ENCODE measurements at regions not wholly inside any gene's neighbourhood (a gene's known extent, or its start where the extent isn't known, plus 50 kb on each side); places are given as distances from the start of the nearest gene placed in this dataset.

DNA sequence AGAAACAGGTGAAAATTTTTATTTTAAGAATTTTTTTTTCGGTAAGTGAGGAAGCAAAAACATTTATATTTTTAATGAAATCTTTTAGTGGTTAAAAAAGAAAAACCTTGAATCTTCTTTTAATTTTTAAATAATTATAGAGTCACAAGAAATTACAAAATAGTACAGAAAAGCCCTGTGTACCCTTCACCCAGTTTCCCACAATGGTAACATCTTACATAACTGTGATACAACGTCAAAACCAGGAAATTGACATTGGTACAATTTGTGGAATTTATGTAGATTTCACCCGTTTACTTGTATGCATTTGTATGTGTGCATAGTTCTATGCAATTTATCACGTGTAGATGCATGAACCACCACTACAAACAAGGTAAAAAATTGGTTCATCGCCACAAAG, 285.9 kb downstream of the MTX2 start:
- TF ChIP-seq, protein P1, sequence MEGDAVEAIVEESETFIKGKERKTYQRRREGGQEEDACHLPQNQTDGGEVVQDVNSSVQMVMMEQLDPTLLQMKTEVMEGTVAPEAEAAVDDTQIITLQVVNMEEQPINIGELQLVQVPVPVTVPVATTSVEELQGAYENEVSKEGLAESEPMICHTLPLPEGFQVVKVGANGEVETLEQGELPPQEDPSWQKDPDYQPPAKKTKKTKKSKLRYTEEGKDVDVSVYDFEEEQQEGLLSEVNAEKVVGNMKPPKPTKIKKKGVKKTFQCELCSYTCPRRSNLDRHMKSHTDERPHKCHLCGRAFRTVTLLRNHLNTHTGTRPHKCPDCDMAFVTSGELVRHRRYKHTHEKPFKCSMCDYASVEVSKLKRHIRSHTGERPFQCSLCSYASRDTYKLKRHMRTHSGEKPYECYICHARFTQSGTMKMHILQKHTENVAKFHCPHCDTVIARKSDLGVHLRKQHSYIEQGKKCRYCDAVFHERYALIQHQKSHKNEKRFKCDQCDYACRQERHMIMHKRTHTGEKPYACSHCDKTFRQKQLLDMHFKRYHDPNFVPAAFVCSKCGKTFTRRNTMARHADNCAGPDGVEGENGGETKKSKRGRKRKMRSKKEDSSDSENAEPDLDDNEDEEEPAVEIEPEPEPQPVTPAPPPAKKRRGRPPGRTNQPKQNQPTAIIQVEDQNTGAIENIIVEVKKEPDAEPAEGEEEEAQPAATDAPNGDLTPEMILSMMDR (IDR thresholded peaks at IDR 0.05; ENCODE audit: low read depth, low read length, missing control alignments) = no peak
- DNase-seq (ENCODE audit: low read depth) = no peak
- H3K4me3 ChIP-seq (ENCODE audit: low read depth, low read length) = no peak overlapping the region
- in situ Hi-C loops (cut with HindIII; ENCODE audit: low sequenced_read_pairs) = no loop called here

DNA sequence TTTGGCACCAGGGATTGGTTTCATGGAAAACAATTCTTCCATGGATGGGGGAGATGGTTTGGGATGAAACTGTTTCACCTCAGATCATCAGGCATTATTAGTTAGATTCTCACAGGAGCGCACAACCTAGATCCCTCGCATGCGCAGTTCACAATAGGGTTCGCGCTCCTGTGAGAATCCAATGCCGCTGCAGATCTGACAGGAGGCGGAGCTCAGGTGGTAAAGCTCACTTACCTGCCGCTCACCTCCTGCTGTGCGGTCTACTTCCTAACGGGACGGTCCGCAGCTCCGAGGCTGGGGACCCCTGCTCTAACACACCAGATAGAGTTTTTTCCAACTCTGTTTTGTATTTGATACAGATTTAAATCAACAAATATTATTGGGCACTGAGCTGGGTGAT, 286.5 kb downstream of the MTX2 start:
- TF ChIP-seq, protein P1 (IDR thresholded peaks at IDR 0.05; ENCODE audit: low read depth, low read length, missing control alignments) = no peak
- no peak overlapping the region for H3K4me3 ChIP-seq (ENCODE audit: low read depth, low read length)
- in situ Hi-C loops (cut with HindIII; ENCODE audit: low sequenced_read_pairs) = no loop called here
- DNase-seq (ENCODE audit: low read depth) = no peak

DNA sequence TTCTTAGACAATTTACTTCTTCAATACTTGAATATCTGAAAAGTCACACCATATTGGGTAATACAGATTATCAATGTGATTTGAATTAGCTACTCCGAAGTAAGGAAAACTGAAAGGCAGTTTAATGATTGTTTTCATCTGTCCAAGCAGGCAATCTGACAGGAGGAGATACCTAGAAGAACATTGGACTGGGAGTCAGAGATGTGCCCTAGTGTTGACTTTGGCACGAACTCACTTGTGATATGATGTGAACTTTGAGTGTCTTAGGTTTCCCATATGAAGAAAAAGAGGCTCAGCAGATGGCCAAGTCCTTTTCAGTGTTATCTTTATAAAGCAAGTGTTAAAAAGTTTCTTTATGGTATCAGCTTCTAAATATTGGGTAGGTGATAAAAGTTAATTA, 287.1 kb downstream of the MTX2 start:
- H3K4me3 ChIP-seq (ENCODE audit: low read depth, low read length) = no peak overlapping the region
- TF ChIP-seq, protein P1 (IDR thresholded peaks at IDR 0.05; ENCODE audit: low read depth, low read length, missing control alignments) = no peak
- no peak for DNase-seq (ENCODE audit: low read depth)
- in situ Hi-C loops (cut with HindIII; ENCODE audit: low sequenced_read_pairs) = no loop called here

DNA sequence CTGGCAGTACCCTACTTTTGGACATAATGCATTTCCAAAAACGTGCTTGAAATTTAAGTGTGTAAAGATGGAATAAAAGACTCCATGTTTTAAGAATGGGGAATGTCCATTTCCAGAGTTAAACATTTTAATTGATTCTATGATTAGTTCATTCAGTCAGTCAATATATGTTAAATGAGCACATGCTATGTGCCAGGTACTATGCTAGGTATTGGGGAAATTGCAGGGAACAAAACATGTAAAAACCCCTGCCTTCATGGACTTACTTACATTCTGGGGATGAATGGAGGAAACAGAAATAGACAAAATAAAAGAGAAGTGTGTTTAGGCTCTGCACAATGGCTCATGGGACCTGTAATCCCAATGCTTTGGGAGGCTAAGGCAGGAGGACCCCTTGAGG, 288.6 kb downstream of the MTX2 start:
- no peak overlapping the region for H3K4me3 ChIP-seq (ENCODE audit: low read depth, low read length)
- no peak for DNase-seq (ENCODE audit: low read depth)
- TF ChIP-seq, protein P1 (IDR thresholded peaks at IDR 0.05; ENCODE audit: low read depth, low read length, missing control alignments) = no peak
- in situ Hi-C loops (cut with HindIII; ENCODE audit: low sequenced_read_pairs) = no loop called here

DNA sequence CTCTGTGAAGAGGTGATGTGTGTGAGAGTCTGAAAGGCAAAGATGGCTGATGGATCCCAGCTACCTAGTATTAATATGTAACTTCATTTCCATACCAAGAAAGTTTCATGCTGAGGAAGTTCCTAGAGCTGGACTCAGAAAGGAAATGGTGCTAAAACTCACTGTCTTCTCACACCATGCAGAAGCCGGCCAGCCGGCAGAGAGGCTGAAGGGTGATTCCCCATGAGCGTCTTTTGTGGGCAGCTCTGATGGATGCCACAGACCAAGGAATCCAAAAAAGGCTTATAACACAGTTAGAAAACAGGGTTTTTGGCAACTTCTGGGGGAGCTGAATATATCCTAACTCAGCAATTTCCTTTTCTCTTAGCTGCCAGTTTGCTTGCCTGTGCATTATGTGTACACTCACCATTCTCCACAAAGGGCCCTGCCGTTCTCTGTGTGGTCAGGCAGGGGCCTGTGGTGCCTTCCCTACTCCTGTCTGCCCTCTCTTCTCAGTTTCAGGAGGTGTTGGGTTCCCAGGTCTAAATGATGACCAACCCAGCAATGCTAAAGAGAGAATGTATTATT, 289.4 kb downstream of the MTX2 start:
- no peak for DNase-seq (ENCODE audit: low read depth)
- TF ChIP-seq, protein P1 (IDR thresholded peaks at IDR 0.05; ENCODE audit: low read depth, low read length, missing control alignments) = no peak
- in situ Hi-C loops (cut with HindIII; ENCODE audit: low sequenced_read_pairs) = no loop called here
- no peak overlapping the region for H3K4me3 ChIP-seq (ENCODE audit: low read depth, low read length)

DNA sequence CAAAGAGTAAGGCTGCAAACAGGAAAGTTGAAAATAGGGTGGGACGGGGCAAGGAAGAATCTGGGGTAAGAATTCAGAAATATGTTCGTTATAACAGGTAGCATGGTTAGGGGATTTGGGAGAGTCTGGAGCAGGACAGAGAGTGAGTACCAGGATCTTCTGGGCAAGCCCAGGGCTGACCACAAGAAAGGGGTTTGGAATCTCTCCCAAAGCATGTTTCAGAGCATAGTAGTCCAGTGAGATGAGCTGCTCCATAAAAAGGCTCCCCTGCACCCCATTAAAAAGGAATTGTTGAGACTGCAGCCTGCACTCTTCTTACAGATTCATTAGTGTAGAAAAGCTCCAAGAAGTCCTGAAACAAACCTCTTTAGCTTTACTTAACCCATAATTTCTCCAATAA, 291.1 kb downstream of the MTX2 start:
- TF ChIP-seq, protein P1 (IDR thresholded peaks at IDR 0.05; ENCODE audit: low read depth, low read length, missing control alignments) = no peak
- H3K4me3 ChIP-seq (ENCODE audit: low read depth, low read length) = no peak overlapping the region
- in situ Hi-C loops (cut with HindIII; ENCODE audit: low sequenced_read_pairs) = no loop called here
- DNase-seq (ENCODE audit: low read depth) = no peak

DNA sequence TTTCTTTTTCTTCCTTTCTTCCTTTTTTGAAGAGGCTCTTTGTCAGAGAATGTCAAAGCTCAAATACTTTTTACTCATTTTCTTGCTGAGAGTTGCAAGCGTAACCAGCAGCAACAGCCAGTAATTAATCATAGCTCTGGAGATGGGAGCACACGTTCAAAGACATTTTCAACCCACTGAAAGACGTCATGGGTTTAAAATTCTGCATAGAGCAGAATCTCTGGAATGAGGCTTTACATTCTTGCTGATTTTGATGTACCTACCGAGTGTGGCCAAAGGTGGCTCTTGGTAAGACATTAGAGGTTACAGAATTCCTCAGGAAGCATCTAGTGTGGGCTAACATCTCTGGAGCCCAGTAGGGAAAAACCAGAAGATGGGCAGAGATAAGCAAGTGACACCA, 292.5 kb downstream of the MTX2 start:
- no peak for DNase-seq (ENCODE audit: low read depth)
- TF ChIP-seq, protein P1 (IDR thresholded peaks at IDR 0.05; ENCODE audit: low read depth, low read length, missing control alignments) = no peak
- in situ Hi-C loops (cut with HindIII; ENCODE audit: low sequenced_read_pairs) = no loop called here
- H3K4me3 ChIP-seq (ENCODE audit: low read depth, low read length) = no peak overlapping the region

Measured in astrocyte of the cerebellum (primary cell).